ENCODE measurements at regions not wholly inside any gene's neighbourhood (a gene's known extent, or its start where the extent isn't known, plus 50 kb on each side); places are given as distances from the start of the nearest gene placed in this dataset.

DNA sequence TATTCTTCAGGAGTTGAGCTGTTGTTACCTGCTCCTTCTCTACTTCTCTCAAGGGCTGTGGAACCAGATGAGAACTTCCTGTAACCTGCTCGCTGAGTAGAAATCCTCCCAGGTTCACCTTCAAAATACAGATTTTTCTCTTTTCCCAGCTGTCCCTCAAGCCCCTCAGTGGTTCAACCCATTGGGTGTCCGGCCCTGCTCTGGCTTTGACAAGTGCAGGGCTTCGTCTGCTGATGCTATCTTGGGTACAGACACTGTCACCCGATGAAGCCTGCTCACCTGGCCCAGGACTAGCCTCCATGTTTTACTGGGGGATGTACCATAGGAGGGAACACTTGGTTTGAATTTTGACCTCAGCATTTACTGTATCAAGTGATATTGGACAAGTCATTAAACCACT is 490.4 kb downstream of the IRX1 start:
- TF ChIP-seq POLR2AphosphoS5 (IDR thresholded peaks at IDR 0.05; ENCODE audit: insufficient read depth in 1 of 2, low read depth in 1 of 2) (no peak), POLR2A (IDR thresholded peaks at IDR 0.05) (no peak)
- TF ChIP-seq, protein P1, sequence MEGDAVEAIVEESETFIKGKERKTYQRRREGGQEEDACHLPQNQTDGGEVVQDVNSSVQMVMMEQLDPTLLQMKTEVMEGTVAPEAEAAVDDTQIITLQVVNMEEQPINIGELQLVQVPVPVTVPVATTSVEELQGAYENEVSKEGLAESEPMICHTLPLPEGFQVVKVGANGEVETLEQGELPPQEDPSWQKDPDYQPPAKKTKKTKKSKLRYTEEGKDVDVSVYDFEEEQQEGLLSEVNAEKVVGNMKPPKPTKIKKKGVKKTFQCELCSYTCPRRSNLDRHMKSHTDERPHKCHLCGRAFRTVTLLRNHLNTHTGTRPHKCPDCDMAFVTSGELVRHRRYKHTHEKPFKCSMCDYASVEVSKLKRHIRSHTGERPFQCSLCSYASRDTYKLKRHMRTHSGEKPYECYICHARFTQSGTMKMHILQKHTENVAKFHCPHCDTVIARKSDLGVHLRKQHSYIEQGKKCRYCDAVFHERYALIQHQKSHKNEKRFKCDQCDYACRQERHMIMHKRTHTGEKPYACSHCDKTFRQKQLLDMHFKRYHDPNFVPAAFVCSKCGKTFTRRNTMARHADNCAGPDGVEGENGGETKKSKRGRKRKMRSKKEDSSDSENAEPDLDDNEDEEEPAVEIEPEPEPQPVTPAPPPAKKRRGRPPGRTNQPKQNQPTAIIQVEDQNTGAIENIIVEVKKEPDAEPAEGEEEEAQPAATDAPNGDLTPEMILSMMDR (IDR thresholded peaks at IDR 0.05): no peak
